Spinal cord (tissue), 9 donors: ENCODE measurements at regions not wholly inside any gene's neighbourhood (a gene's known extent, or its start where the extent isn't known, plus 50 kb on each side); places are given as distances from the start of the nearest gene placed in this dataset.
"Not testable (repeated sequence)": the region's sequence is repeated elsewhere in the genome, so short reads cannot be mapped to it uniquely, and the experiment has no call there.

Experiments used
- DNase-seq, 6 donors: peaks; one replicate each; pipeline versions ENCODE4 v3.0.0 to v3.0.0-alpha.2; 2013 to 2015; ENCODE audit warnings: low spot score in 6 of 6, low read depth in 4 of 6
- H3K27ac ChIP-seq: one replicate; pipeline ENCODE4 v1.5.1; 2013; ENCODE audit warnings: low read depth, low read length, control low read depth
- H3K27me3 ChIP-seq: one replicate; pipeline ENCODE4 v1.6.1; 2013; ENCODE audit warnings: low read length; ENCODE audit not compliant: control insufficient read depth, insufficient read depth
- H3K36me3 ChIP-seq: one replicate; pipeline ENCODE4 v1.6.1; 2013; ENCODE audit warnings: low read length; ENCODE audit not compliant: control insufficient read depth, insufficient read depth
- H3K4me1 ChIP-seq: one replicate; pipeline ENCODE4 v1.6.1; 2013; ENCODE audit warnings: low read length; ENCODE audit not compliant: control insufficient read depth, insufficient read depth
- H3K4me3 ChIP-seq: one replicate; pipeline ENCODE4 v1.5.1; 2013; ENCODE audit warnings: low read depth, low read length, control low read depth
- H3K9me3 ChIP-seq: one replicate; pipeline ENCODE4 v1.6.1; 2013; ENCODE audit warnings: low read length; ENCODE audit not compliant: control insufficient read depth, insufficient read depth
- WGBS: methylation state at CpG from one replicate; pipeline ENCODE4 v1.1.5; 2013; ENCODE audit warnings: missing lambda C conversion rate; ENCODE audit not compliant: insufficient coverage; 5-methylcytosine and 5-hydroxymethylcytosine counted together
- donor health status: healthy.

- Histone ChIP-seq H3K9me3 (no peaks in the 10 kb centered on the region), H3K36me3 (no peaks in the 10 kb centered on the region), H3K4me1 (no peaks in the 10 kb centered on the region), H3K27ac (no peak overlapping the region), H3K4me3 (no peak overlapping the region), H3K27me3 (no peaks in the 10 kb centered on the region)
- no peak for DNase-seq
- 92% methylated on average over 12 of the region's 16 CpGs for WGBS
Measured at GRCh38 chr14:101666264-101666663, 95.2 kb upstream of the PPP2R5C start.

- no peak overlapping the region for H3K27ac ChIP-seq
- no peaks in the 10 kb centered on the region for H3K4me1 ChIP-seq
- H3K4me3 ChIP-seq = no peak overlapping the region
- H3K27me3 ChIP-seq = no peaks in the 10 kb centered on the region
- no peak for DNase-seq
- H3K9me3 ChIP-seq = no peaks in the 10 kb centered on the region
- no peaks in the 10 kb centered on the region for H3K36me3 ChIP-seq
Measured at GRCh38 chr14:101669629-101670028, 91.9 kb upstream of the PPP2R5C start.

- no peaks in the 10 kb centered on the region for H3K4me1 ChIP-seq
- H3K4me3 ChIP-seq = no peak overlapping the region
- H3K36me3 ChIP-seq = no peaks in the 10 kb centered on the region
- no peaks in the 10 kb centered on the region for H3K27me3 ChIP-seq
- 67% methylated on average over 3 of the region's 5 CpGs for WGBS
- no peak overlapping the region for H3K27ac ChIP-seq
- no peak for DNase-seq
- no peaks in the 10 kb centered on the region for H3K9me3 ChIP-seq
Measured at GRCh38 chr14:101673873-101674272, 87.6 kb upstream of the PPP2R5C start.

GRCh38 chr14:101675835-101676234, 85.7 kb upstream of the PPP2R5C start:
- not testable (repeated sequence) for H3K4me3 ChIP-seq, DNase-seq, H3K27me3 ChIP-seq, H3K27ac ChIP-seq, H3K36me3 ChIP-seq, H3K9me3 ChIP-seq, H3K4me1 ChIP-seq
- WGBS = no CpG with 5 or more reads among the region's 2 CpGs

GRCh38 chr14:101677912-101678327, 83.6 kb upstream of the PPP2R5C start:
- H3K4me3 ChIP-seq, H3K27me3 ChIP-seq, H3K27ac ChIP-seq, H3K36me3 ChIP-seq, H3K9me3 ChIP-seq, DNase-seq, H3K4me1 ChIP-seq: not testable (repeated sequence)
- 93% methylated on average over 9 of the region's 11 CpGs for WGBS

GRCh38 chr14:101681795-101682194, 79.7 kb upstream of the PPP2R5C start:
- no CpG with 5 or more reads among the region's 2 CpGs for WGBS
- Histone ChIP-seq H3K4me1 (no peaks in the 10 kb centered on the region), H3K27me3 (no peaks in the 10 kb centered on the region), H3K9me3 (no peaks in the 10 kb centered on the region), H3K4me3 (no peak overlapping the region), H3K36me3 (no peaks in the 10 kb centered on the region), H3K27ac (no peak overlapping the region)
- DNase-seq = no peak

- WGBS = 91% methylated on average over 6 of the region's 6 CpGs
- no peaks in the 10 kb centered on the region for H3K9me3 ChIP-seq
- H3K27ac ChIP-seq = no peak overlapping the region
- H3K27me3 ChIP-seq = no peaks in the 10 kb centered on the region
- DNase-seq = no peak
- no peaks in the 10 kb centered on the region for H3K36me3 ChIP-seq
- no peak overlapping the region for H3K4me3 ChIP-seq
- H3K4me1 ChIP-seq = no peaks in the 10 kb centered on the region
Measured at GRCh38 chr14:101683365-101683764, 78.1 kb upstream of the PPP2R5C start.

GRCh38 chr14:101687756-101688546, 73.6 kb upstream of the PPP2R5C start:
- Histone ChIP-seq H3K27me3 (no peaks in the 10 kb centered on the region), H3K4me3 (no peak overlapping the region), H3K36me3 (no peaks in the 10 kb centered on the region), H3K9me3 (no peaks in the 10 kb centered on the region), H3K4me1 (no peaks in the 10 kb centered on the region), H3K27ac (no peak overlapping the region)
- no peak for DNase-seq
- WGBS = no CpG with 5 or more reads among the region's 6 CpGs

- Histone ChIP-seq H3K9me3 (no peaks in the 10 kb centered on the region), H3K4me1 (no peaks in the 10 kb centered on the region), H3K4me3 (no peak overlapping the region), H3K36me3 (no peaks in the 10 kb centered on the region), H3K27ac (no peak overlapping the region), H3K27me3 (no peaks in the 10 kb centered on the region)
- no peak for DNase-seq
- WGBS = 94% methylated on average over 24 of the region's 25 CpGs
Measured at GRCh38 chr14:101689039-101689501, 72.4 kb upstream of the PPP2R5C start.

GRCh38 chr14:101689966-101690365, 71.5 kb upstream of the PPP2R5C start:
- 89% methylated on average over 7 of the region's 12 CpGs for WGBS
- not testable (repeated sequence) for H3K4me1 ChIP-seq, DNase-seq

More at GRCh38 chr14:101689966-101690365, 71.5 kb upstream of the PPP2R5C start:
- H3K9me3 ChIP-seq, H3K27me3 ChIP-seq, H3K4me3 ChIP-seq, H3K27ac ChIP-seq, H3K36me3 ChIP-seq: not testable (repeated sequence)
